Esophagus muscularis mucosa (tissue), 4 donors: ENCODE measurements at regions not wholly inside any gene's neighbourhood (a gene's known extent, or its start where the extent isn't known, plus 50 kb on each side); places are given as distances from the start of the nearest gene placed in this dataset.

Experiments
- EP300 ChIP-seq: sonication (generic); formaldehyde crosslinking; IDR thresholded peaks from one replicate; pipeline ENCODE4 v1.6.1; 2017; ENCODE audit warnings: antibody characterized with exemption
- POLR2A ChIP-seq: fragments of 450-650 bp; IDR thresholded peaks from one replicate; pipeline ENCODE4 v1.6.1; 2017; ENCODE audit warnings: antibody characterized with exemption, moderate library complexity, mild to moderate bottlenecking, low read depth
- POLR2AphosphoS5 ChIP-seq, 2 donors: sonication (generic); formaldehyde crosslinking; IDR thresholded peaks; one replicate each; pipeline ENCODE4 v1.6.1; 2017; ENCODE audit warnings: antibody characterized with exemption in 2 of 2
- TF ChIP-seq, protein P1 (sequence below), 3 experiments: fragments of 200-600 bp in 2 of 3; fragments of 450-650 bp in 1 of 3; sonication (generic) in 2 of 3; IDR thresholded peaks; one replicate each; pipeline ENCODE4 v1.5.1; 2017 to 2019; ENCODE audit warnings: antibody characterized with exemption in 3 of 3, mild to moderate bottlenecking in 2 of 3, moderate library complexity in 1 of 3

DNA sequence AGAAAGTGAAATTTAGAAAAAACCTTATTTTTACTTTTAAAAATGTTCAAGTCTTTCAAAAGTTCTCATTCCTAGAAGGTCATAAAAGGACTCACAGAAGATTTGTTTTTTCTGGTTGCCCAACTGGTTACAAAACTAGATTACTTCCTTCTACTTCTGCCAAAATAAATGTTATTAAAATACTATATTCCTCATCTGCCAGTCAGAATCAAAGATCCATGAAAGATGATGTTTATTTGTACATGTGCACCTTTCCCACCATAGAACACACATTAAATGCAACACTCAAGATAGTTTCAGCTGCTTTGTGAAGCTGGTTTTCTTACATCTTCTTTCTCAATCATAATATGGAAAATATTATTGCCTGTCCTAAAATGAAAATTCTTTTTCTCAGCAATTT lies 465.4 kb downstream of the ETV1 start:
- TF ChIP-seq POLR2A (no peak), POLR2AphosphoS5 (IDR thresholded peaks at IDR 0.05) (no peak), EP300 (no peak)
- TF ChIP-seq, protein P1, sequence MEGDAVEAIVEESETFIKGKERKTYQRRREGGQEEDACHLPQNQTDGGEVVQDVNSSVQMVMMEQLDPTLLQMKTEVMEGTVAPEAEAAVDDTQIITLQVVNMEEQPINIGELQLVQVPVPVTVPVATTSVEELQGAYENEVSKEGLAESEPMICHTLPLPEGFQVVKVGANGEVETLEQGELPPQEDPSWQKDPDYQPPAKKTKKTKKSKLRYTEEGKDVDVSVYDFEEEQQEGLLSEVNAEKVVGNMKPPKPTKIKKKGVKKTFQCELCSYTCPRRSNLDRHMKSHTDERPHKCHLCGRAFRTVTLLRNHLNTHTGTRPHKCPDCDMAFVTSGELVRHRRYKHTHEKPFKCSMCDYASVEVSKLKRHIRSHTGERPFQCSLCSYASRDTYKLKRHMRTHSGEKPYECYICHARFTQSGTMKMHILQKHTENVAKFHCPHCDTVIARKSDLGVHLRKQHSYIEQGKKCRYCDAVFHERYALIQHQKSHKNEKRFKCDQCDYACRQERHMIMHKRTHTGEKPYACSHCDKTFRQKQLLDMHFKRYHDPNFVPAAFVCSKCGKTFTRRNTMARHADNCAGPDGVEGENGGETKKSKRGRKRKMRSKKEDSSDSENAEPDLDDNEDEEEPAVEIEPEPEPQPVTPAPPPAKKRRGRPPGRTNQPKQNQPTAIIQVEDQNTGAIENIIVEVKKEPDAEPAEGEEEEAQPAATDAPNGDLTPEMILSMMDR (IDR thresholded peaks at IDR 0.05): no peak
